ENCODE measurements at regions not wholly inside any gene's neighbourhood (a gene's known extent, or its start where the extent isn't known, plus 50 kb on each side); places are given as distances from the start of the nearest gene placed in this dataset.

- intact Hi-C loops (cut with micrococcal nuclease): no loop called here
- H2AFZ ChIP-seq (ENCODE audit: low read length): no peak overlapping the region
- H3K27me3 ChIP-seq (ENCODE audit: low read length): no peaks in the 10 kb centered on the region
- no peaks in the 10 kb centered on the region for H3F3A ChIP-seq (ENCODE audit: low read length, unreplicated experiment)
- H3K27ac ChIP-seq (ENCODE audit: low read length): no peak overlapping the region
- no peaks in the 10 kb centered on the region for H3K4me1 ChIP-seq (ENCODE audit: insufficient read depth, low read length)
- H3K36me3 ChIP-seq (ENCODE audit: low read depth, low read length): no peaks in the 10 kb centered on the region
- no peak overlapping the region for H3K9ac ChIP-seq (ENCODE audit: low read length)
- TF ChIP-seq EZH2phosphoT487 (IDR thresholded peaks at IDR 0.05; ENCODE audit: borderline replicate concordance, low read length) (no peak), EZH2 (IDR thresholded peaks at IDR 0.05; ENCODE audit: low read length, unreplicated experiment) (no peak), CTCF (conservative IDR thresholded peaks at IDR 0.05; ENCODE audit: low read depth, low read length) (no peak)
- H3K9me2 ChIP-seq (replicated peaks; ENCODE audit: low read length): no peaks in the 10 kb centered on the region
- no peaks in the 10 kb centered on the region for H3K9me3 ChIP-seq (ENCODE audit: low read length)
- H4K20me1 ChIP-seq (ENCODE audit: low read length): no peaks in the 10 kb centered on the region
- CTCF ChIA-PET: no interaction called here
- H3K4me2 ChIP-seq (ENCODE audit: low read length): no peak overlapping the region
- DNase-seq (no peak), ATAC-seq (no peak)
- POLR2A ChIA-PET (ENCODE audit: unreplicated experiment): no interaction called here
- BruUV-seq (replicated peaks): no TSS peak
- H3K79me2 ChIP-seq (ENCODE audit: low read length): no peaks in the 10 kb centered on the region
- H3K4me3 ChIP-seq (ENCODE audit: low read length): no peak overlapping the region
These were observed 92.5 kb upstream of the PITRM1 start for GRCh38 chr10:3265088-3265487.

GRCh38 chr10:3264161-3264761 lies 91.7 kb upstream of the PITRM1 start:
- H3K27me3 ChIP-seq (ENCODE audit: low read length): no peaks in the 10 kb centered on the region
- no peak for ATAC-seq
- intact Hi-C loops (cut with micrococcal nuclease): no loop called here

More at GRCh38 chr10:3264161-3264761, 91.7 kb upstream of the PITRM1 start:
- Histone ChIP-seq H3K4me2 (ENCODE audit: low read length) (no peak overlapping the region), H4K20me1 (ENCODE audit: low read length) (no peaks in the 10 kb centered on the region), H3K36me3 (ENCODE audit: low read depth, low read length) (no peaks in the 10 kb centered on the region), H3K4me3 (ENCODE audit: low read length) (no peak overlapping the region), H3K9ac (ENCODE audit: low read length) (no peak overlapping the region), H3K4me1 (ENCODE audit: insufficient read depth, low read length) (no peaks in the 10 kb centered on the region), H3K9me3 (ENCODE audit: low read length) (no peaks in the 10 kb centered on the region), H3K9me2 (replicated peaks; ENCODE audit: low read length) (no peaks in the 10 kb centered on the region), H3F3A (ENCODE audit: low read length, unreplicated experiment) (no peaks in the 10 kb centered on the region), H3K27ac (ENCODE audit: low read length) (no peak overlapping the region), H2AFZ (ENCODE audit: low read length) (no peak overlapping the region), H3K79me2 (ENCODE audit: low read length) (no peaks in the 10 kb centered on the region)
- ChIA-PET POLR2A (ENCODE audit: unreplicated experiment) (no interaction called here), CTCF (no interaction called here)
- no TSS peak for BruUV-seq (replicated peaks)
- TF ChIP-seq EZH2 (IDR thresholded peaks at IDR 0.05; ENCODE audit: low read length, unreplicated experiment): no peak
- no peak for TF ChIP-seq CTCF (conservative IDR thresholded peaks at IDR 0.05; ENCODE audit: low read depth, low read length)
- TF ChIP-seq EZH2phosphoT487 (IDR thresholded peaks at IDR 0.05; ENCODE audit: borderline replicate concordance, low read length): no peak
- DNase-seq: no peak

Data from PC-3 (cell line).